Keratinocyte (primary cell): ENCODE measurements at regions not wholly inside any gene's neighbourhood (a gene's known extent, or its start where the extent isn't known, plus 50 kb on each side); places are given as distances from the start of the nearest gene placed in this dataset.

Experiments used
- EZH2 ChIP-seq: IDR thresholded peaks from one replicate; pipeline ENCODE4 v1.6.1; 2012; ENCODE audit warnings: inconsistent platforms, mild to moderate bottlenecking, low read length, moderate library complexity
- TF ChIP-seq, protein P1 (sequence below), 3 experiments: IDR thresholded peaks in 1 of 3; conservative IDR thresholded peaks in 1 of 3; optimal IDR thresholded peaks in 1 of 3; 2 replicates in 2 of 3; 3 replicates in 1 of 3; pipeline versions ENCODE3 to v1.5.1; 2011; ENCODE audit warnings: low read length in 3 of 3, mild to moderate bottlenecking in 3 of 3, moderate library complexity in 2 of 3, control low read depth in 1 of 3, inconsistent platforms in 1 of 3; ENCODE audit not compliant: insufficient read depth in 2 of 3; ENCODE audit errors: extremely low read depth in 1 of 3

DNA sequence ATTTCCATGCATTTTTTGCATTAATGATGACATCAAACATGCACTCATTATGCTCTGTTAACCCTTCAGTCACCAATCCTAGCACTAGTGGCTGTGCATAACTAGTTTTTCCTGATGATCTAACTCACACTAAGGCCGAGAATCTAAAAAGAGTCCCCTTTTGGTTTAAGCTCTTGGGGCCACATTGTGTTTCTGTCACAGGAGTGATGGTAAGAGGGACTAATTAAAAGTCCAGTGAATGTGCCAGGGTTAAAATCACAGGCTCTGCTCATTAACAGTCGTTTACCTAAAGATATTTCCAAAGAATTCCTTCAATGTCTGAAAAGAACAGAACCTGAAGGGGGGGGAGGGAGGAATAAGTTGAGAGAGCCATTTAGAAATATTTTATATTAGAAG lies 359.0 kb upstream of the ANKRD30A start:
- TF ChIP-seq EZH2: no peak
- TF ChIP-seq, protein P1, sequence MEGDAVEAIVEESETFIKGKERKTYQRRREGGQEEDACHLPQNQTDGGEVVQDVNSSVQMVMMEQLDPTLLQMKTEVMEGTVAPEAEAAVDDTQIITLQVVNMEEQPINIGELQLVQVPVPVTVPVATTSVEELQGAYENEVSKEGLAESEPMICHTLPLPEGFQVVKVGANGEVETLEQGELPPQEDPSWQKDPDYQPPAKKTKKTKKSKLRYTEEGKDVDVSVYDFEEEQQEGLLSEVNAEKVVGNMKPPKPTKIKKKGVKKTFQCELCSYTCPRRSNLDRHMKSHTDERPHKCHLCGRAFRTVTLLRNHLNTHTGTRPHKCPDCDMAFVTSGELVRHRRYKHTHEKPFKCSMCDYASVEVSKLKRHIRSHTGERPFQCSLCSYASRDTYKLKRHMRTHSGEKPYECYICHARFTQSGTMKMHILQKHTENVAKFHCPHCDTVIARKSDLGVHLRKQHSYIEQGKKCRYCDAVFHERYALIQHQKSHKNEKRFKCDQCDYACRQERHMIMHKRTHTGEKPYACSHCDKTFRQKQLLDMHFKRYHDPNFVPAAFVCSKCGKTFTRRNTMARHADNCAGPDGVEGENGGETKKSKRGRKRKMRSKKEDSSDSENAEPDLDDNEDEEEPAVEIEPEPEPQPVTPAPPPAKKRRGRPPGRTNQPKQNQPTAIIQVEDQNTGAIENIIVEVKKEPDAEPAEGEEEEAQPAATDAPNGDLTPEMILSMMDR (optimal IDR thresholded peaks at IDR 0.05 in 1 of 3, IDR thresholded peaks at IDR 0.05 in 1 of 3, conservative IDR thresholded peaks at IDR 0.05 in 1 of 3; ENCODE audit: extremely low read depth in 1 of 3, insufficient read depth in 2 of 3, low read length in 3 of 3): no peak
